Activated CD4-positive, alpha-beta T cell treated with anti-CD3 and anti-CD28 coated beads for 24 hours (primary cell): ENCODE measurements at regions not wholly inside any gene's neighbourhood (a gene's known extent, or its start where the extent isn't known, plus 50 kb on each side); places are given as distances from the start of the nearest gene placed in this dataset.
"Not testable (repeated sequence)": the region's sequence is repeated elsewhere in the genome, so short reads cannot be mapped to it uniquely, and the experiment has no call there.

ENCODE experiments used
- DNase-seq, 2 donors: peaks; one replicate each; pipeline ENCODE4 v3.0.0-alpha.2; 2020; ENCODE audit warnings: low read depth in 2 of 2

DNA sequence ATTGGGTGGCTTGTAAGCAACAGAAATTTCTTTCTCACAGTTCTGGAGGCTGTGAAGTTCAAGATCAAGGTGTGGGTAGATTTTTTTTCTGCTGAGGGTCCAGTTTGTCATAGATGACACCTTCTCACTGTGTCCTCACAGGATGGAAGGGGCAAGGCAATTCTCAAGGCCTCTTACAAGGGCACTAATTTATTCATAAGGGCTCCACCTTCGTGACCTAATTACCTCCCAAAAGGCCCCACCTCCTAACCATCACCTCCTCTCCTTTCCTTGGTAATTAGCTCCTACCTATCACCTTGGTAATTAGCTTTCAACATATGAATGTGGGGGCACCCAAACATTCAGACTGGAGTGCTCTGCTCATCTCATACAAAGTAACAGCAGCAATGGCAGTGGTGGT, 92.3 kb upstream of the CD44 start:
- no peak for DNase-seq

DNA sequence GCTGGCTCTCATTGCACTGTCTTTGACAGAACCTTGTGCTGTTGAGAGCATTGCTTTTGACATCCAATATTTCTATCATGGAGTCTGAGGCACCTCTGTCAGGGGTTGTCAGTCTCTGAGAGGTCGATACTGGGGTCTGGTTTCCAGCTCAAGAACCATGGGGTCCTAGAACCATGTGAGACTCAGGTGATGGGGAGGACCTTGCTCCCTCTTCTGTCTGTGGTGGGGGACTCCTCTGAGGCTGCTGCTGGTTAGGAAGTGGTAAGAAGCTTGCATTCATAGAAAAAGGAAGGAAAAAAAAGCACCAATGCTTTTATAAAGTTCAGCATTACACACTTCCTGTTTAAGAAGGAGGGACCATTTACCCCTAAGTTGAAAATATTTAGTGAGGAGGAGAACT, 91.8 kb upstream of the CD44 start:
- DNase-seq = no peak

DNA sequence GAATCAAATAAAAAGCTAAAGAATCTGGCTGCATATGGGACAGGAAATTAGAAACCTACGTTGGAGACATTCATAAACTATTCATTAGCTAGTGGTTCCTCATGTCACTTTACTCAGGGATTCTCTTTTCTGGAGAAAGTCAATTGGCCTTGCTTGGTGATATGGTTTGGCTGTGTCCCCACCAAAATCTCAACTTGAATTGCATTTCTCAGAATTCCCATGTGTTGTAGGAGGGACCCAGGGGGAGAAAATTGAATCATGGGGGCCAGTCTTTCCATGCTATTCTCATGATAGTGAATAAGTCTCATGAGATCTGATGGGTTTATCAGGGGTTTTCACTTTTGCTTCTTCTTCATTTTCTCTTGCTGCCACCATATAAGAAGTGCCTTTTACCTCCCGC, 91.2 kb upstream of the CD44 start:
- no peak for DNase-seq

DNA sequence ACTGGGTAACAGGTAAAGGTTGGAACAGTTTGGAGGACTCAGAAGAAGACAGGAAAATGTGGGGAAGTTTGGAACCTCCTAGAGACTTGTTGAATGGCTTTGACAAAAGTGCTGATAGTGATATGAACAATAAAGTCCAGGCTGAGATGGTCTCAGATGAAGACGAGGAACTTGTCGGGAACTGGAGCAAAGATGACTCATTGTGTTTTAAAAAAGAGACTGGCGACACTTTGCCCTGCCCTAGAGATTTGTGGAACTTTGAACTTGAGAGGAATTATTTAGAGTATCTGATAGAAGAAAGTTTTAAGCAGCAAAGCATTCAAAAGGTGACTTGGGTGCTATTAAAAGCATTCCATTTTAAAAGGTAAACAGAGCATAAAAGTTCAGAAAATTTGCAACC, 90.6 kb upstream of the CD44 start:
- DNase-seq = not testable (repeated sequence)

DNA sequence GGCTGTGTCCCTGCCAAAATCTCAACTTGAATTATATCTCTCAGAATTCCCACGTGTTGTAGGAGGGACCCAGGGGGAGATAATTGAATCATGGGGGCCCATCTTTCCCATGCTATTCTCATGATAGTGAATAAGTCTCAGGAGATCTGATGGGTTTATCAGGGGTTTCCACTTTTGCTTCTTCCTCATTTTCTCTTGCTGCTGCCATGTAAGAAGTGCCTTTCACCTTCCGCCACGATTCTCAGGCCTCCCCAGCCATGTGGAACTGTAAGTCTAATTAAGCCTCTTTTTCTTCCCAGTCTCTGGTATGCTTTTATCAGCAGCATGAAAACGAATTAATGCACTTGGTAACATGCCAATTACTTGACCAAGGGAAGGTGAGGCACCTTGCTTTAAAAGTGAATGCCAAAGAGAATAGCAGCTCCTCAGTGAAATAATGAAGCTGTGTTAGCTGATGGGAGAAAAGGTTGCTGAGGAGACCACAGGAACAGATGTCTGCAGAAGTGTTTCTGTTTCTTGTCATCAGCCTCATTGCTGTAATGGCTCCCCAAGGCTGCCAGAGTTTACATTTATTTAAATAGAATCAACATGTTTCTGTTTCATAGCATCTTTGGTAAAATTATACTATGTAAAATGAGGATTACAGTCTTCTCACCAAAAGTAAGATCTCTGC, 89.0 kb upstream of the CD44 start:
- no peak for DNase-seq

DNA sequence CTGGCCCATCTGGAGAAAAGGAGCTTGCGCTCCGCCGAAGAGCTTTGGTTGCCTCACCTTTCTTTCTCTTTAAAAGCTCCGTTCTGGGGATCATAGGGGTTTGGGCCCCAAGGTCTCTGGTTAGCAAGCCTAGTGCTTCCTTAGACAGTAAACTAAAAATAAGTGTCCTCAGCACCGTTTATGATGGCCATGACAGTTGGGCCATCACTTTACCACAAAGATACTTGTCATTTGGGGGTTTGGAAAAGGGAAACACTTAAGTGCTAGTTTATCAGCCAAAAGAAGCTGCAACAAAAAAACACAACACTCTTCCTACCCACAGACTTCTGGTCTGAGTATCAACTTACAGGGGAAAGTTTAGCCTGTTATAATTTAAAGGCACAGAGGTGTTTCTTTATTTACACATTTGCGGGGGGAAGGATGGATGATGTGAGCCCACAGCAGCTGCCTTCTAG, 88.4 kb upstream of the CD44 start:
- no peak for DNase-seq

DNA sequence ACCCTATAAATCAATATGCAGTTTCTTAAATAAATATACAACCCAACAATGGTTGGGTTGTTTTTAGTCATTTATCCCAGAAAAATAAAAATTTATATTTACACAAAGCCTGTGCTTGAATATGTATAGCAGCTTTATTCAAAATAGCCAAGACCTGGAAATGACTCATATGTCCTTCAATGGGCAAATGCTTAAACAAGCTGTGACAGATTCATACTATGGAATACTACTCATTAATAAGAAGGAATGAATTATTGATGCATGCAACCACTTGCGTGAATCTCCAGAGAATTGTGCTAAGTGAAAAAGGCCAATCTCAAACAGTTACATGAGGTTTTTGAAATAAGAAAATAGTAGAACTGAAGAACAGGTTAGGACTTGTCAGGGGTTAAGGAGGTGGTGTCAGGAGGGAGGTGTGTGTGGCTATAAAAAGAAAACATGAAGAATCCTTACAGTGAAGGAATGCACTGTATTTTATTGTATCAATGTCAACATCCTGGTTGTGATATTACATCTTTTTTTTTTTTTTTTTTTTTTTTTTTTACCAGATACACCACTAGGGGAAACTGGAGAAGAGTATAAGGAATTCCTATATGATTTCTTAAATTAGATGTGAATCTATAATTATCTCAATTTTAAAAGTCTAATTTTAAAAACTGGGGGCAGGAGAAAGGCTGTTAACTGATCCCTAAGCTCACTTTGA, 82.4 kb upstream of the CD44 start:
- no peak for DNase-seq

DNA sequence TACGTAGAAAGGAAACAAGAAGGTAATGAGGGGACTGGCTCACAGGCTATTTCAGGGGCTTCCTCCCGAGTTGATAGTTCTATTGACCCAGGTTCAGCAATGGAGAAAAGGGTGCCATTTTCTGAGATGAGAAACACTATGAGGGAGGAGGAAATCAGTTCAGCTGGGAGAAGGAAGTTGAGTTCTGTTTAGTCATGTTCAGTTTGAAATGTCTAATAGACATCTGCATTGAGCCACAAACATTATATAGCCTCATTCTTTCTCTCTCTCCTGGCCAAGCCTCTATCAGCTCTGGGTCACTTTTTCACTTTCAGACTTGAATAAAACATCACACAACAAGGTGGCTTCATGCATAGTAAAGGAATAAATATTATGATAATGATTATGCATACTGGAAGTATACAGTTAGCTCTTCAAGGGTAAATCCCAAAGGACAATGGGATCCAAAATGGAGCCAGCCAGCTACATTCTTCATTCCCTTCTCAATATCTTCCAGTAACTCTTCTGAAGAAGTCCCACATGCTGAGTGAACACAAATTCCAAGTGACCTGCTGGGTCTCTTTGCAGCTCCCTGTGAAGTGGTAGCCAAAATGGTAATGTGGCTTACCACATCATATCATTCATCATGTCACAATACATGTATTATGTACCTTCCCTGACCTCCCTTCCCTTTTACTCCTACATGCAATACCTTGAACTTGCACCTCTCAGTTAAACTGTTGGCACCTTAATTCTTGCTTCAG, 80.9 kb upstream of the CD44 start:
- no peak for DNase-seq

DNA sequence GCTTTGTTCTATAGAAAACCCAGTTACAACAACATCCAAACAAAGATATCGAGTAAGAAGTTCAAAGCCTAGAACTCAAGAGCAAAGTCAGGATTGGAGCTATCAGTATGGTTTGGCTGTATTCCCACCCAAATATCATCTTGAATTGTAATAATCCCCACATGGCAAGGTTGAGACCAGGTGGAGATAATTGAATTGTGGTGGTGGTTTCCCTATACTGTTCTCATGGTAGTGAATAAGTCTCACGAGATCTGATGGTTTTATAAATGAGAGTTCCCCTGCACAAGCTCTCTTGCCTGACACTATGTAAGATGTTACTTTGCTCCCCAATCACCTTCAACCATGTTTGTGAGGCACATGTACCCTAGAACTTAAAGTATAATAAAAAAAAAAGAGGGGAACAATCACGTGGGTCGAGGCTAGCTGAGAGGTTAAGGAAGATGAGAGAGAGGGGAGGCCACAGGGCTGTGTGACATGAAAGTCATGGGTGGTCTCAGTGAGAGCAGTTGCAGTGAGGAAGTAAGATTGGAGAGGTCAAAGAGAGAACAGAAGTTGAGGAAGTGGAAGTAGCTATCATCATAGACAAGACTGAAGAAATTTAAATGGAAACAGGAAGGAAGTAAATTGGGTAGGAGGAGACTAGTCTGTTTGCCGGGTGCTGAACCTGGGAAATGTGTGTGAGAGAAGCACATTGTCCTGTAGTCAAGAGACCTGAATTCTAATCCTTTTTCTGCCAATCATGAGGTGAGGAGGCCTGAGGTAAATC, 80.1 kb upstream of the CD44 start:
- no peak for DNase-seq

DNA sequence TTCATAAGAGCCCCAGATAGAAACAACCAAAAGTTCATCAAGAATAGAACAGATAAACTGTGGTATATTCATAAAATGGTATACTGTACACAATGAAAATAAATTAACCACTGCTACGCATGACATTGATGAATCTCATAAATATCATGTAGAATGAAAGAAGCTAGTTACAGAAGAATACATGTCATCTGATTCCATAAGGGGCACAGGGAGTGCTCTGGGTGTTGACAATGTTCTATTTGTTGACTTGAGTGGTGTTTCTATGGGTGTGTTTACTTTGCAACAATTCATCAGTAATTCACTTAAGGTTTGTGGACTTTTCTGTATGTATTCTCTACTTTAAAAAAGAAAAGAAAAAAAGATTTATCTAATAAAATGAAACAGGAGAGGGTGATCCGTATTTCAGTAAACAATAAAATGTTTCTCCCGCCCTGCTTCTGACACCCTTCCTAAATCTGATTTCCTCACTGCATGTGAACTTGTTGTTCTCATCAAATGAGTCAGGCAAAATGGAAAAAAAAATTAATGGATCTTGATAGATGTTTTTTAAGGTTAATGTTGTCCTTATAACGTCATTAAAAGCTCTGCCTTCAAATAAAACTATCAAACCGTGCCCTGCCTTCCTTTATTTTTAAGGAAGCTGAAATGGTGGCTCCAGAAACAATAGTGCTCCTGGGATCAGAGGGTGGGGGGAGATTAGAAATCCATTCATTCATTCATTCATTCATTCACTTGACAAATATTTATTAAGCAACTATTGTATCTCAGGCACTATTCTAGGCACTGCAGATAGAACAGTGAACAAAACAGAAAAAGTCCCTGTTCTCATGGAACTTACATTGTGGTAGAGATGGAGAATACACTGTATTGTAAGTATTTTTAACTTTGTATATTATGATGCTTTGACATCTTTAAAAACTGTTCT, 77.2 kb upstream of the CD44 start:
- no peak for DNase-seq

DNA sequence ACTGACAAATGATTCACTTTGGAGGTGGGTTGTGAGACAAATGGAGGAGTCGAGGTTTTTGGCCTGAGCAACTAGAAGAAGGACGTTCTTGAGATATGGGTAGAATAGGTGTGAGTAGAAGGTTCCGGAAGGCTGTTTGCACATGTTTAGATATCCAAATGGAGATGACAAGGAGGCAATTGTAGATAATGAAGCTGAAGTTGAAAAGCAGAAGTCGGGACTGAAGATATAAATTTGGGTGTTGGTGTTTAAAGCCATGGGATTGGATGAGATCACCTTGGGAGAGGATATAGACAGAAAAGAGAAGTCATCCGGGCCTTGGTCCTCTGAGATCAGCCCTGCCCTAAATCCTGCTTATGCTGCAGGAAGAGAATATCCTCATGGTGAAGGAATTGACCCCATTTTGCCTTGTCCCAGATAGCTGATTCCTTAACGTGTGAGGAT, 75.5 kb upstream of the CD44 start:
- DNase-seq = no peak

DNA sequence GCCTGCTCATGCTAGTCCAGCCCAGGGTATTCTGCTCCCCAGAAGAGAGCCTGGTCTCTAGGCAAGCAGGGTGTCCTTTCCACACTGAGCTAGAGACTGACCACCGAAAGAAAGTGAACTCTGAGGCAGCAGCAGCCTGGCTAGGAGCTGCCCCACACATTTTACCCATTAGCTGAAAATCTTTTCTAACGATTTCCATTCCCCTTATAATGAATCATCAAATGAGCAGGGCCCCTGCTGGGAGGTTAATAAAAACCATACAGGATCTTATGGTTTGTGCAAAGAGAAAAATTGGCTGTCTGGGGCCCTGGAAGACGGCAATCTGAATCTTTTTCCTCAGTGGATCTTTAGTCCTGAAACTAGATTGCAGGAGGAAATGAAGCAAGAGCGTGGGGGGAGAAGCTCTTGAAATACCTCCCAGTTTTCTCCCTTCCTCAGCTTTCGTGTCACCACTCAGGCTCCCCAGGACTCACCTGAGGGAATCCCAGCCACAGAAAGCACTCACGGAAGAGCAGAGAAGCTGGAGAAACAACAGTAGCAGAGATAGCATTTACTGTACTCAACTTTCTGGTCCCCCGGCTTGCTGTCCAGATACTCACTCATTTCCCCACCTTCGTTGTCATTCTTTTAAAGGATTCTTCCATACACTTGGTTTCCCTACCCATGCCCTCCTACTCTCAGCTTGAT, 74.7 kb upstream of the CD44 start:
- DNase-seq = no peak

DNA sequence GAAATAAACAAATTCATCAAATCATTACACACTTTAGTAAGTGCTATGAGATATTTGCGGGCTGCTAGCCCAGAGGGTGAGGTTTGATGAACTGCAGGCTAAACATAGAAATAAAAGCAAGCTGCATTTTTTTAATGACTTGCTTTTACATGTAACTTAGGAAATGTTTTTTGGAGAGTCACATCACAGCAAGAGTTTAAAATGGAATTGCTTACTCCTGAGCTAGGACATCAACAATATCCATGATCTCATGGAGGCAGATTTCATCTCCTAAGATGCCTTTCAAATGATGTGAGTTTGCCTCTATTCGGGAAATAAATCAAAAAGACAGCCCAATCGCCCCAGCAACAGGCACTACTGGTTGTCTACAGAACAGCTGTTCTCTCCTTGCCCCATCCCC, 73.4 kb upstream of the CD44 start:
- no peak for DNase-seq

DNA sequence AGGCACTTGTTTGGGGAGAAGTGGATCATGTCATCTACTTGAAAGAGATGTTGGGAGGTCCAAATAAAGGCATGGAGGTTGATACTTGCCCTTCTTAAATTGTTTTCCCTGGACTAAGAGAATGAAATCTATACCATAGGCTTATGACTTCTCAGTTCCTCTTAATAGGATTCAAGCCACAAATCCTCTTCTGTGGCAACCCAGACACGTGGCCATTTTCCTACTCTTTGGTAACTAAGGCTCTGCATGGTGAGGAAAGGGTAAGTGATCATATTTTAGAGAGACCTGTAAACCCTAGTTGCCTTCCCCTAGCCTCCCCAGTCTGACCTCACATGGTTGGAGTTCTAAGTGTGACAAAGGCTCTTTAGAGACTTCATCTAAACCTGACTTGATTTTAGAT, 72.9 kb upstream of the CD44 start:
- DNase-seq = no peak

DNA sequence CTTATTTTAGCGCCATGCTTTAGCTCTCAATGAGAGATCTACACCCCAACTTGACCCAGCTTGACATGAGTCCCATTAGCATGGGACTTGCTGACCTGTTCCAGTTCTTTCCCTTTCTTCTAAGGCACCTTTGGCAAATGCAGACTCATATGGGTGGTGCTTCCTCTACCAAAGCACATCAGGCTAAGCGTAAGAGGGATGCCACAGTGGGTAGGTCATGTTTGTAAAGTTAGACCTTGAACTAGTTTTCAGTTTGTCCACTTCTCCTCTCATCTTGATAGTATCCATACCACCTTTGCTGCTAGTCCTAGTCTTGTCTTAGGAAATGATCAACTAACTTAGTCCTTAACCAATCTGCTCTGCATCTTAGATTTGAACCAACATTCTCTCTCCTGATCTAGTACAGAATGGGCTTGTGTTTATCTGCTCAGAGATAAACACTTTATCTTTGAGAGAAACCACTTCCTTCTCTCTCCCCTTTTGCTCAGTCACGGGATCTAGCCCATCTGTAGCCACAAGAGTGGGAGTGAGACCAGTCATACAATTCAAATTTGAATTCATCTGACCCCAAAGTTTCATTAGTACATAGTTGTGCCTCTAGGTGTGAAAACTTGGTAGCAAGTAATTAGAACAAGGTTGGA, 72.1 kb upstream of the CD44 start:
- DNase-seq = no peak

DNA sequence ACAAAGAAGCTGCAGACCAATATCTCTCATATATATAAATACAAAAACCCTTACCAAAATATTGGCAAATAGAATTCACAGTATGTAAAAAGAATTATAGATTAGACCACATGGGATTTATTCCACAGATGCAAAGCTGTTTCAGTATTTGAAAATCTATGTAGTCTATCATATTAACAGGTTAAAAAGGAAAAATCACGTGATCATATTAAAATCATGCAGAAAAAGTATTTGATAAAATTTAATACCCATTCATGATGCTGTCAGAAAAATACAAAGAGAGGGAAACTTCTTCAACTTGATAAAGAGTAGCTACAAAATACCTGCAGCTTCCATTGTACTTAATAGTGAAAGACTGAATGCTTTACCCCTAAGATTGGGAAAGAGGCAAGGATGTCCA, 67.2 kb upstream of the CD44 start:
- no peak for DNase-seq

DNA sequence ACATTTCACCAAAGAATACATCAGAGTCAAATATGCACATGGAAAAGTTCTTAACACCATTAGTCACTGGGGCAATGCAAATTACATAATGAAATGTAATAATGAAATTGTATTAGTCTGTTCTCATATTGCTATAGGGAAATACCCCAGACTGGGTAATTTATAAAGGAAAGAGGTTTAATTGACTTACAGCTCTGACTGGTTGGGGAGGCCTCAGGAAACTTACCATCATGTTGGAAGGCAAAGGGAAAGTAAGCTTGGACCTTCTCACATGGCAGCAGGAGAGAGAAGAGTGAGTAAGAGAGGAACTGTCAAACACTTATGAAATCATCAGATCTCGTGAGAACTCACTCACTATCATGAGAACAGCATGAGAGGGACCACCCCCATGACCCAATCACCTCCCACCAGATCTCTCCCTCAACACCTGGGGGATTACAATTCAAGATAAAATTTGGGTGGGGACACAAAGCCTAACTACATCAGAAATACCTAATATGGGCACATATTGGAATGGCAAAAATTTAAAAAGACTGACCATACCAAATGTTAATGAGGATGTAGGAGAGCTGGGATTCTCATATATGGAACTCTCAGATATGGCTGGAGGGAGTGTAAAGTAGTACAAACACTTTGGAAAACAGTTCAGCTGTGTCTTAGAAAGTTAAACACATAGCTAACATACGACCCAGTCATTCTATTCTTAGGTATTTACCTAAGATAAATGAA, 65.1 kb upstream of the CD44 start:
- no peak for DNase-seq

DNA sequence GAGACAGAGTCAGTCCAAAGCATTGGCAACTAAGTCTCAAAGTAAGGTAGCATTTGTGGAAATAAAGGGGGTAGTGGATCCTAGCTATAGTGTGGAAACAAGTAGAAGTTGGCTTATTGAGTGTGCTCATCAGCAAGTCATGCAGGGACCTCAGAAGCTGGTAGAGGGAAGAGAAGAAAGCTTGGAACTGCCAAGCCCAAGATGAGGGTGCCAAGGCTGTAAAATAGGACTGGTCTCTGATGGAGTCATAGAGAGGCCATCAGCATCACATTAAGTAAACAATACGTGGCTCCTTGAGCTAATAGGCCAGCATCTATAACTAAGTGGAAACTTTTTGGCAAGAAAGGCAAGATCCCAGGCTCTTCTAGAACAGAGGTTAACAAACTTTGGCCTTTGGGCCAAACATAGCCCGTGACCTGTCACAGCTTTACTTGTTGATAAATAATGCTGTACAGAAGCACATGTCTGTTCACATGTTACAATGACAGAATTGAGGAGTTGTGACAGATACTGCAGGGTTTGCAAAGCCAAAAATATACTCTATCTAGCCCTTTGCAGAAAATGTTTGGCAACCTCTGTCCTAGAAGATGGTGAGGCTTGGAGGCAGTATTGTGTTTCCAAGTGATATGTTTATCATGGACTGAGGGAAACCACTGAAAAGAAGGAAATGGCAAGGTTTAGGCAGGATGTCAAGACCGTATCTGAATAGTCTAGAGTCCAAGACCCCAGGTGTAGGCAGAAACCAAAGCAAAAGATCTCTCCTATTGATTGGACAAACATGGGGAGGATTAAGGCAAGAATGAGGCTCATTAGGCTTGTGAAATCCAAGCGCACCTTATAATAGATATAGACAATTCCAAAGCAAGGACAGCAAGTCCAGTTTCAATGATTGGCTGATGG, 62.5 kb upstream of the CD44 start:
- DNase-seq = no peak
